Urothelium cell line (cell line): ENCODE measurements at regions not wholly inside any gene's neighbourhood (a gene's known extent, or its start where the extent isn't known, plus 50 kb on each side); places are given as distances from the start of the nearest gene placed in this dataset.
"Not testable (repeated sequence)": the region's sequence is repeated elsewhere in the genome, so short reads cannot be mapped to it uniquely, and the experiment has no call there.

ENCODE experiments used
- DNase-seq: peaks from one replicate; pipeline ENCODE4 v3.0.0; 2011; ENCODE audit warnings: low spot score, mixed read lengths
- FAIRE-seq: peaks from 2 replicates; lab custom pipeline; 2011; peaks lifted over from hg19 to GRCh38; lab: Jason Lieb, UNC

DNA sequence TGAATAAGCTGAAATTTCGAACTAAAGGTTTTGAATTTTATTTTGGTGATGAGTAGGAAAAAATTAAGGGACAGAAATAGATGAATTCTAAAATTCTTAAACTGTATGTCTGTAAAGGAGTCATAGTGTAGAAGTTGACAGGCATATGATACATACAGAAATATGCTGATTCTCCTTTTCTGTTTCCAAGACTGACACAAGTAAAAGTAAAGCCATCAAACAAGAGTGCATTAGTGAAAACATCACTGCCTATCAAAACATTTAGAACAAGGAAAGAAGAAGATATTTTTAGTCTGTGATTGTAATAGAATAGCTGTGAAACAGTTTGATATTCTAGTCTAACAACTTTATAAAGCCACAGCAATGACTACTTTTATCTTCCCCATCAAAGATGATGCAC, 1318.0 kb upstream of the TENM4 start:
- DNase-seq (no peak), FAIRE-seq (no peak)

DNA sequence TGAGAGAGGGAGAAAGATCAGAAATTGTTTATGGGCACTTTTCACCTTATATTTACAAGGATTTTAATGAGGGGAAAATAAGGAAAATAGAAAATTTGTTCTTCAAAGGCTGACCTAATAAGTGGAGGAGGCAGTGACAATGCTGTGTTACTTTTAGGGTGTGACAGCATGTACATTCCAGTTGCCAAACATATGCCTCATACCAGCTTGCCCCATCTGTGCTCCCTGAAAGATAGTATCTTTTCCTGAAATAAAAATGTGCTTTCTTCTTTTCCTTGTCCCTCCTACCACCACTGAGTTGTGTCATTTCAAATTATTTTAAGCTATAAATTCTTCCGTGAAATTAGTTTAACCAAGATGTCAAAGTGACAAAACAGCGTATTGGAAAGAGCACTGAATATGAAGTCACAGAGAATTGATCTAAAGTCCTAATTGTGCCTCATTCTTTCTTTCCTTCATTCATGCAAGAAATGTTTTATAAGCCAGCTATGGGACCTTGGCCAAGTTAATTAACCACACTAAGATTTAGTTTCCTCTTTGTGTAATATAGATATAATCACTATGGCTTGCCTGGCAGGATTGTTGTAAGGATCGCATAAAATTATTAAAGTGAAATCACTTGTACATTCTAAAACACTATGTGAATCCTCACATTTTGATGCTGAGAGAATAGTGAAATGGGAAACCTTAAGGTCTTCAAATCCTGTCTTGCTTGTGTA, 1307.5 kb upstream of the TENM4 start:
- FAIRE-seq: no peak

GRCh38 chr11:80746300-80746699, 1305.5 kb upstream of the TENM4 start:
- FAIRE-seq: no peak

More for the DNA sequence above, 1307.5 kb upstream of the TENM4 start:
- DNase-seq: no peak

GRCh38 chr11:80745416-80745815, 1304.6 kb upstream of the TENM4 start:
- no peak for DNase-seq
- no peak for FAIRE-seq

More at GRCh38 chr11:80746300-80746699, 1305.5 kb upstream of the TENM4 start:
- DNase-seq: no peak

- DNase-seq (no peak), FAIRE-seq (no peak)
Measured at GRCh38 chr11:80733790-80734189, 1293.0 kb upstream of the TENM4 start.

DNA sequence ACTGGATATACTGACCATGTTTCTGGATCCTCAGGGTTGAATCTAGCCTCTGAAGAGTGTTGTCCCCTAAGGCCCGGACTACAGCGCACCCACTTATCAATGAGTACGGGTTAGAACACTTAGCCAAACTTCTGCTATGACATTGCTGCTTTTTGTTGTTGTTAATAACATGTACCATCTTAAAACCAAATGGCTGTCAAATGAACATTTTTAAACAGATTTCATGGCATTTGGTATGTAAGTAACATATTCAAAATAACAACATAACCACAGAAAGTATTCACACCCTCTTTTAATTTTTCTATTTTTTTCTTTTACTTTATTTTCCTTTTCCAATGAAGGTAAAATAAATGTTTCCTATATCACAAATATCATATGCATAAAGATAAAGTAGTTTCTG, 1292.5 kb upstream of the TENM4 start:
- no peak for DNase-seq
- no peak for FAIRE-seq

DNA sequence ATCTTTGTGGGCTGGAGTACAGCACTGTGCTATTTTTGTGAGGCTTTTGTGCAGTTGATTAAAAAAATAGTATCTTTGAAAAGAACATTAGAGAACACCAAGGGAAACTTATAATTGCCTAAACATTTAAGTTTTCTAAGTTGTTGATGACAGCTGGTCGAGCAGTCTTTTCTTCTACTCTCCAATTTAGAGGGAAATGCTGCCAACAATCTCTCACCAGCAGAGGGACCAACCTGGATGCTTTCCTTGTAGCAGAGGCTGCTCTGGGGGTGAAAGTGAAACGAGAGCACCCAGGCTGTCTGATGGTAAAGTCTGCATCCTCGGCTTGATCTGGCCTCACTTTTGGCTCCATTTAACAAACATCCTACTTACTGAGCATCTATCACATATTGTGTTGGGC, 1286.5 kb upstream of the TENM4 start:
- FAIRE-seq (no peak), DNase-seq (peak; percentile 21)

- DNase-seq (no peak), FAIRE-seq (no peak)
Measured at GRCh38 chr11:80726236-80726635, 1285.4 kb upstream of the TENM4 start.

- FAIRE-seq (no peak), DNase-seq (no peak)
Measured at GRCh38 chr11:80724366-80724765, 1283.5 kb upstream of the TENM4 start.

DNA sequence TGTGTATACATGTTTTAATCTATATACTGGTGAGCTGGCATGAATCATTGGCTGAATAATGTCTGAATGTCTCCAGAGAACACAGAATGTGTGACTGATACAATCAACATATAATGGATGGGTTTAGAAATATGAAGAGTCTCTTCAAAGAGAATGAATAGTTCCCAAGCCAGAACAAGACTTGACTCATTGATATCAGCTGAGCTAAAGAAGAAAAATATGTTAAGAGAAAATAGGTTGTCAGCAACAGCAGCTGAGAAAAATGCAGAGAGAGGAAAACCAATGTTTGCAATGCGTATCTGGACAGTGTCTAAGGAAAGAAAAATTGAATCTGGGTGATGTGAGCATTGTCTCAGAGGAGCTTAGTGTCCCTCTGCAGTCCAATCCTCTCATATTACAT, 1281.8 kb upstream of the TENM4 start:
- no peak for DNase-seq
- FAIRE-seq: no peak

- DNase-seq (no peak), FAIRE-seq (no peak)
Measured at GRCh38 chr11:80720295-80720694, 1279.5 kb upstream of the TENM4 start.

DNA sequence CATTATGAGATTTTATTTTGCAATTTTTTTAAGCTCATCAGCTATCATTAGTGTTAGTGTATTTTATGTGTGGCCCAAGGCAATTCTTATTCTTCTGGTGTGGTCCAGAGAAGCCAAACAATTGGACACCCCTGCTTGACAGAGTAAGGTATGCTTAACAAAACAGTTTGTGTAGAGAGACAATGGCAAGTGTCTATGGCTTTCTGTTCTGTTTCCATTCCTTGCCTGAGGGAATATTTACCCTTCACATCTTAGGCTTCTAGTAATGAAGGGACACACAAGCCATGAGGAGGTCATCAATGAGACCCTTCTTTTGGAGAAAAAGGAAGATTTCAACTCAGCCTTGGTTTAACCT, 1278.4 kb upstream of the TENM4 start:
- DNase-seq: no peak
- no peak for FAIRE-seq

DNA sequence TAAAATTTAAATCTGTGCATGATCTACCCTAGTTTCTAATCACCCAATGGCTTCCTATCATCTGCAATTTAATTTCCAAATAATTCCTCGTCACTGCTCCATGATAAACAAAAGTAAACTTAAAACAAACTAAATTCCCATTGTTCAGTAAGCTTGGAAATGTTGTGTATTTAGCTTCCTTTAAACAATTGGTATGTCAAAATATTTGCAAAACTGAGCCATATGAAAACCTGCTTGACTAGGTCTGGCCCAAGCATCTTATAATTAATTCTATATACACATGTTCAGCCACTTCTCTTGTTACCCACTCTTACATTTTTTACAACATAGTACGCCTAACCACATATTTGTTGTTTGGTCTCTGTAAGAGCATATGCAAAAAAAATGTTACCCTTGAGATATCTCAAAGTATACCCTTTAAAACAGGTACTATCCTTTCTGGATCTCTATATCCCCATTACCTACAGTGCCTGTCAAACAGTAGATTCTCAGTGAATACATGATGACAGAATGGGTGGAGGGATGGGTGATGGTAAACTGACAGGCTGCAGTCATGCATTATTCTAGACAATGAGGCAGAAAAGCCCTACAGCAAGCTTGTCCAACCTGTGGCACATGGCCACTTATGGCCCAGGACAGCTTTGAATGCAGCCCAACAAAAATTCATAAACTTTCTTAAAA, 1277.9 kb upstream of the TENM4 start:
- DNase-seq (no peak), FAIRE-seq (no peak)

DNA sequence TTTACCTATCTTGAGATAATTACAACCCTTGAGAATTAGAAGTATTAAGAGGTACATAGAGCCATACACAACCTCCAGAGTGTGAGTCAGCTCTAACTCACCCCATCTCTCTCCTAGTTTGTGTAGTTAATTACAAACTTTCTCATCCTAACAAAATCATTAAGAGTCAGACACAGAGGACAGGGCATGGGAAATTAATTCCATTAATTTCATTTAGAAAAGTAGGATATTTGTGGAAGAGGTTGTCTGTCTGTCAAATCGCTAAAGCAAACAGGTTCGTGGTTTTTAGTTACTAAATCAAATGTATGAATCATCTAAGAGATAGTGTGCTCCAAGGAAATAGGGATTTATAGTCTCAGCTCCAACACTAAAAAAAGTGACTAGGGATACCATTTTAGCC, 1261.4 kb upstream of the TENM4 start:
- FAIRE-seq (no peak), DNase-seq (peak; percentile 3)

- FAIRE-seq (no peak), DNase-seq (no peak)
Measured at GRCh38 chr11:80700386-80700785, 1259.6 kb upstream of the TENM4 start.

GRCh38 chr11:80699406-80700177, 1258.8 kb upstream of the TENM4 start:
- FAIRE-seq, DNase-seq: not testable (repeated sequence)

DNA sequence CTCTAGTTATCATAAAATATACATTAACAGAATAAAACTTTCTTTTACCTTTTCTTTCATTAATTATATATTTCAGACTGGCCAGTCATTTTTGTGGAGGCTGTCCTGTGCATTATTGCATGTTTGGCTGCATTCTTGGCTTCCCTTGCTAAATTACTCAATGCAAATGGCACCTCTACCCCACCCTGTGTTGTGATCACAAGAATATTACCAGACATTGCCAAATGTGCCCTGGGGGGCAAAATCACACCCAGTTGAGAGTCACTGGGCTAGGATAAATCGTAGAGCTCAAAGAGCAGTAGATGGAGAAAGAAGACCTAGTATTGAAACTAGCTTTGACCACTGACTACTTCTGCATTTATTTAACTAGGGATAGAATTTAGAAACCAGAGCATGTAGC, 1257.8 kb upstream of the TENM4 start:
- FAIRE-seq (no peak), DNase-seq (no peak)

- DNase-seq: no peak
- no peak for FAIRE-seq
Measured at GRCh38 chr11:80694385-80694784, 1253.6 kb upstream of the TENM4 start.

- FAIRE-seq: no peak
- no peak for DNase-seq
Measured at GRCh38 chr11:80687941-80688340, 1247.1 kb upstream of the TENM4 start.

DNA sequence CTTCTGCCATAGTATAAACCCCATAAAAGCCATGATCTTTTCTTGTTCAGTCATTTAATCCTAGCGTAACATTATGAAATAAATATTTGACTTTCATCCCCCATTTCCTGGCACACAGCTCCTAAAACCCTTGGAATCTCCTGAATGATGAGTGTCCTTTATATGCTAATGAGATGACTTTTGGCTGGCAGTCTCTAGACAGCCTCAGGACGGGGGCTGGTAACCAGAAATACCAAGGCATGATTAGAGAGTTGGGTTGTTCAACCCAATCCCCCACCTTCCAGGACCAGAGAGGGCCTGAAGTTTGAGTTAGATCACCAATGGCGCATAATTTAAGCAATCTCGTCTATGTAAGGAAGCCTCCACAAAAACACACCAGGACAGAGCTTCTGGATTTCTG, 1246.1 kb upstream of the TENM4 start:
- no peak for DNase-seq
- no peak for FAIRE-seq

DNA sequence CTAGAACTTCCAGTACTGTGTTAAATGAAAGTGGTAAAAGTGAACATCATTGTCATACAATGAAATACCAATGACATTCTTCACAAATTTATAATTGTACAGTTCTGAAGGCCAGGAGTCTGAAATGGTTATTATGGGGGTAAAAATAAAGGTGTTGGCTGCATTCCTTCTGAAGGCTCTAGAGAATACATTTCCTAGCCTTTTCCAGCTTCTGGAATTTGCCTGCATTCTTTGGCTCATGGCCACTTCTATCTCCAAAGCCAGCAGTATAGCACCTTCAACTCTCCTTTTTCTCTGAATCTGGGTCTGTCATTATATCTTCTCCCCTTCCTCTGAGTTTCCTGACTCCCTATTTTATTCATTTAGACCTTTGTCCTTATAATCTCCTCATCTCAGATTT, 1232.7 kb upstream of the TENM4 start:
- no peak for FAIRE-seq

DNA sequence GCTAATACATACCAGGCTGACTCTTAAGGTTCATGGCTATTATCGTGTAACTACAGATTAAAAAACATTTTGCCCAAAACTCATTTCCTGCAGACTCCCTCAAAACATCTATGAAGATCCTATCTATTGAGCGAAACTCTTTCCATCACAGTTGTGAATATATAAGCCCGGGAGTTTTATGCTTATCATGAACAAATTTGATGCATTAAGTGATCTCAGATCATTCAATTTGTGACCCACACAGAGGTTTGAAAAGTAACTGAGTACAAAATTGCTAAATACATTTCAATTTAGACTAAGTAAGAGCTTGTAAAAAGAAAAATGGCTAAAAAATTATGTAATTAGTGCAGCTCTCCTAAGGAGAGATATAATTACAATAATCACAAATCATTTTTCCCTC, 1228.8 kb upstream of the TENM4 start:
- DNase-seq: no peak
- no peak for FAIRE-seq

More for the DNA sequence above, 1232.7 kb upstream of the TENM4 start:
- no peak for DNase-seq
